GM21529 (cell line): ENCODE measurements at regions not wholly inside any gene's neighbourhood (a gene's known extent, or its start where the extent isn't known, plus 50 kb on each side); places are given as distances from the start of the nearest gene placed in this dataset.
A peak's percentile ranks its signal among the peaks of the same experiment; 100 is the strongest.

ENCODE experiments used
- ATAC-seq: cut with Tn5 transposase; IDR thresholded peaks from one replicate; pipeline ENCODE4 v1.9.1; 2021; ENCODE audit not compliant: unreplicated experiment

DNA sequence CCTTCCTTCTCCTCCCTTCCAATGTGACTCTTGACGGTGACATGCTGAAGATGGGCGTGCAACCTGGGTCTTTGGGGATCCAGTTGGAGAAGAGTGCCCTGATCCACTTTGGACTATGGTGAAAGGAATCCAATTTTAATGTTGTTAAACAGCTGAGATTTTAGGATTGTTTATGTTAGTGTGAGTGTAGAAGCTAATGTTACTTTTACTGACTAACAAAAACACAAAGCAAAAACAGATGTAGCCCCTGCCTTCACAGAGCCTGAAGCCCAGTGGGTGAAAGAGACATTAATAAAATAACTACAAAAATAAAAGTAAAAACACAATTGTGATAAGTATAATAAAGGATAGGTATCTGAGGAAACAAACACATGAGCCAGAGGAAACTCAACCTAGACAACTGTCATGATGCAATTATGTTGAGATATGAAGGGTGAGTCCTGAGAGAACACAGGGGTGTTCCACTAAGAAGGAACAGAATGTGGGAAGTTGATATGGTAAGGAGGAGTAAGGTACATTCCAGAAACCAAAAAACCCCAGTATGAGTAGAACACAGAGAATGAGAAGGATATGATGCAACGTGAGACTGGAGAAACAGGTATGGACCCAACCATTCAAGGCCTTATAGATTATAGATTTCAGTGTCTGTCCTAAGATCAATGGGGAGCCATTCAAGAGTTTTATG, 115.1 kb upstream of the PMFBP1 start:
- ATAC-seq = no peak

DNA sequence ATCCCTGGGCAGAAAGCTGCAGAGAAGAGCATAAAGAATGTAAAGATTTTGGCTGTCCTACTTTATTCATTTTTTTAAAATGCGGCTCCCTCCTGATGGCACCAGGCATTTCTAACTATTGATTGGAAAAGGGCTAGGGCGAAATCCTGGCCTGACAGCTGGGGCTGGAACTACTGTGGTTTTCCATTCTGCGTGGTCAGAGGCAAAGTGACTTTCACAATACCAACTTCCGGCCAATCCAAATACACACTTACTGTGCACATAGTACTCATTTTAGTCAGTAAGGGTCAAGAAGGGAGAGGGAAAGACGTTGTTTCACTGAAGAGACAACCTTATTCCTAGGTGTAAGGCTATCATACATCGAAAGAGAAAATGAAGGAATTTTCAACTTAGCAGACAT, 113.8 kb upstream of the PMFBP1 start:
- no peak for ATAC-seq

DNA sequence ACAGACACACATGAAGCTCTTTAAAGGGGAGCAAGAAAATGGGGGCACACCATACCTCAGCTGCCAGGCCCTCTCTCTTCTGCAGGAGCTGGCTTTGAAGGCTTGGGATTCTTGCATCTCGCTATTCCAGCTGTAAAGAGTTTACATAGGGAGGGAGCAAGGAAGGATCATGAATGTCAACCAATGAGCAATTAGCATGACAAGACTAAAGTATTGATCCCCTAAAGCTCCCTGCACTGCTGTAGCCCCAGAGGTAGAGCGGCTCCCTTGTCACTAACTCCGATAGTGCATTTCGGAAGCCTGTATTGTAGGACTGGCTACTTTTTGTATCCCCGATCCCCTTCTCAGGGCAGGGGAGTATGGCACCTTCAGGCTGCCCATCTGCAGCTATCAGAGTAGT, 113.4 kb upstream of the PMFBP1 start:
- no peak for ATAC-seq

DNA sequence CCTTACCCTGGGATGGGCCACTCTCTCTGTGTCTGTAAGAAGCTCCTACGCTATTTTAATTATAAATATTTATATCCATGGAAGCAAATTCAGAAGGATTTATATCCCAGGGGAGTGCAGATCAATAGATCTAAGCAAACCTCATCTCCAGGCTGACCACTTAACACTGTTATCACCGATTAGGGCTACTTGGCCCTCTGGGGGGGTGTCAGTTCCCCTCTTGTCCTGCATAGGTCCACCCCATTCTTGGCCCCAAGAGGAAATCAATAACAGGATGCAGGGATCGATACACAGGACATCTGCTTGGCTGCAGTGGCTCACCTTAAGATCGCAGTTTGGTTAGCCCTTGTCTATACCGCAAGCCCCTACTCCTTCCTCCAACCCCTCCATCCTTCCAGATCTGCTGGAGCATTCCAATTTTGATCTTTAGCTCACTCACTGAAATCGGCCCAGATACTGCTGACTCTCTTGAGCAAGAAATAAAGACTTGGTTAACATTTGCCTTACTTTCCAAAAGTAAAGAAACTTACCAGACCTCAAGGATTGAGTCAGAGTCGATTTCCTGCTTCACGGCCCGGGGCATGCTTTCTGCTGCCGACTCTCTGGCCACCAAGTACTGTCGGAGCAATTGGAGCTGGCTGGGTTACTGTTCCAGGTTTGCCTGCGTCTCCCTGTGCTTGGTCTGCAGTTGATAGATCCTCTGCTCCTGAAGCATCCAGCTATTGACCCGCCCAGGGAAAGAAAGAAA, 112.3 kb upstream of the PMFBP1 start:
- ATAC-seq = no peak

DNA sequence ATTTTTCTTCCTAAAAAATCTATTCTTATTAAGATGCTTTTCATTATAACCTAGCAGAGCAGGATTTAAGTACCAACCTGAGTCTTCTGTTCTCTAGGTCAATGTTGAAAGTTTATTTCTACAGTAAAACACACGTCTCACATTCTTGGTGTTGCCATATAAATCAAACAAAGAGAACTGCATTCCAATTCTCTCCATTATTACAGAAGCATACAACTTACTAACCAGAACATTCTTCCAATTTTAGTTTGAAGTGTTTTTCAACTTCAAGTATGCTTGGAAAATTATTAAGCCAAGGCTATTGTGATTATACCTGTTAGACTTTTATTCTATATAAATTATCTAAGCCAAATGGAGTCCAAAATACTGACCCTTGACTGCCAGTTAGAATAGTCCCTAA, 110.4 kb upstream of the PMFBP1 start:
- no peak for ATAC-seq

DNA sequence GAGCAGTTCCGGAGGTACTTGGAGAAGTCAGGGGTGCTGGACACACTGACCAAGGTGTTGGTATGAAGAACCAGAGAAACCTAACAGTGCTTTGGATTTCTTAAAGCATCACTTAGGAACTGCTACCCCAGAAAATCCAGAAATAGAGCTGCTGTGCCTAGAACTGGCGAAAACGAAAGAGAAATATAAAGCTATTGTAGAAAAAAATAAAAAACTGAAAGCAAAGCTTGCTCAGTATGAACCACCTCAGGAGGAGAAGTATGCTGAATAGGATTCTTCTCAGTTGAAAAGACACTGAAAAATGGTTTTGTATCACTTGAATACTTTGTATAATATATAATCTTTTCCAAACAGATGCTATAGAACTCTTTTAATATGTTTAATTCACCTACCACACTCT, 106.3 kb upstream of the PMFBP1 start:
- no peak for ATAC-seq

DNA sequence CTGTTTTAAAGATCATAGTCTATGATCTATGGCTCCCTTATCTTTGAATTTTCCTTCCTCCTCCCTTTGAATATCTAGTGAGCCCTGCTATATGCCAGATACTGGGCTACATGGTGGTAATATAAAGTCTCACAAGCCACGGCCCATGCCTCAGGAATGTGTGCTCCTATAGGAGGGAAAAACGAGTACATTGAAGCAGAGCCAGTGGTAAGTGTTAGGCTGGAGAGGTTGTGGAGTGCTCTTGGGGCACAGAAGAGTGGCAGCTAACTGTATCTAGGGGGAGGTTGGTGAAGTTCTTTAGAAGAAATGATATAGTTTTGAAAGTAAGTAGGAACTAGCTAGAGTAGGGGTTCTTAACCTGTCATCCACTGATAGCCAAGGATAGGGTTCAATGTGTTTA, 105.8 kb upstream of the PMFBP1 start:
- ATAC-seq = no peak

DNA sequence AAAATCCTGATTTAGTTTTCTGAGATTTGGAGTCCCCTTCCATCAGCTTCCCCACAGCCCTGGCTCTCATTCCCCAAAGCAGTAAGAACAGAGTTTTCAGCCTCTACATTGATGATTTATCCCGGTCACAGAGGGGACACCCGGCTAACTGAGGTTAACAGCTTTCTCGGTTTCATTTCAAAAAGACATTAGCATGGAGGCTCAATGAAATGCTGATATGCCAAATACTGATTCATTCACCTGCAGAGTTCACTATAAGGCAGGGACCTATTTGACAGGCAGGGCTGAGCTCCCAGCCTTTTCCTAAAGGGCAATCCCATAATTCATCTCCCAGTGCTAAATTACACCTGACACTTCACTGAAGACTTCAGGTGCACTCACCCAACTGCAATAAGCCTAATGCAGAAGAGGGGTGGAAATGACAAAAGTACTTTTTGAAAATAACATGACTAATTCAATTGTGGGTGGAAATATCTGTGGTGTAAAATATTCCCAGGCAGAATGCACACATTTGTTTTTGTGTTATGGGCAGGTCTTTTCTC, 99.8 kb upstream of the PMFBP1 start:
- ATAC-seq = no peak

DNA sequence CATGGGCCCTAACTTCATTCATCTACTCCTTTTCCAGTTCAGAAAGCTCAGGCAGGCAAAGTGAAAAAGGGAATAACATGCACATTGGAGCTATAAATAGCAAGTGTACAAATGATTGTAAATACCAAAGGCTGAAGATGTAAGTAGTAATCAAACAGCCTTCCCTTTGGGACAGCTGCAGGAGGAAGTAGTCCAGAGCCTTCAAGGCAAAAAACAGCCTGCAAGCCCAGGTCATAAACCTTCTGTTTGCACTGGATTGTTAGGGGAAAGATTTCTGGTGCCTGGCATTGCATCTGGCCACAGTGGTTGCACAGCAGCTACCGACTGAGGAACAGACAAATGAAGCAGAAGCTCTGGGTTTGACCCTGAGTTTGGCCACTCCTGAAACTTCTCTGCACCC, 98.6 kb upstream of the PMFBP1 start:
- ATAC-seq = no peak

DNA sequence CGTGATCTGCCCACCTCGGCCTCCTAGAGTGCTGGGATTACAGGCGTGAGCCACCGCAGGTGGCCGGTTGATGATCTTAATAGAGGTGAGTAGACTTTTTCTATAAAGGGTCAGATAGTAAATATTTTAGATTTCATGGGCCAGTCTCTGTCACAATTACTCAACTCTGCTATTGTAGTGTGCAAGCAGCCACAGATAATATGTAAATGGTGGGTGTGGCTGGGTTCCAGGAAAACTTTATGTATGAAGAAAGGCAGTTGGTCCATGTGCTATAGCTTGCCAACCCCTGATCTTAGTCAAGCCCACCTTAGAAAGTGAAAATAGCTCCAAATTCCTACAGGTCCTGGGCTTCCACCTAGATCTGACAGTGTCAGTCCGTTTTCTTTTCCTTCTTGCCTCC, 94.9 kb upstream of the PMFBP1 start:
- no peak for ATAC-seq

DNA sequence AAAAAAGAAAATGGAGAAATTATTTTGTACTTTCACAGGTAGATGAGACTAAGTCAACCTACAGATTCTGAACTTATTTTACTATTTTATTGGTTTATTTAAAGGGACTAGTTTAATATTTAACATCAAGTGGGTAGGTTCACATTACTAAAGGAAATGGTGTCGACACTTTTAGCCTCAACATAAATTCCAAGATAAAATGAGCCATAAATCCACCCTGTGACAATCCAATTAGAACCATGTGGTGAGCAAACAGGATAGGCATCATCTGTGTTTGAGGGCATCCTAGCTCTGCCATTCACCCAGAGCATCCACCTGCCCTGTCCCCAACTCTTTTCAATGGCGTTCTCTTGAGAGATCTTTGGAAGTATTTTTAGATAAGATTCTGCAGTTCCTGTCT, 92.8 kb upstream of the PMFBP1 start:
- no peak for ATAC-seq

DNA sequence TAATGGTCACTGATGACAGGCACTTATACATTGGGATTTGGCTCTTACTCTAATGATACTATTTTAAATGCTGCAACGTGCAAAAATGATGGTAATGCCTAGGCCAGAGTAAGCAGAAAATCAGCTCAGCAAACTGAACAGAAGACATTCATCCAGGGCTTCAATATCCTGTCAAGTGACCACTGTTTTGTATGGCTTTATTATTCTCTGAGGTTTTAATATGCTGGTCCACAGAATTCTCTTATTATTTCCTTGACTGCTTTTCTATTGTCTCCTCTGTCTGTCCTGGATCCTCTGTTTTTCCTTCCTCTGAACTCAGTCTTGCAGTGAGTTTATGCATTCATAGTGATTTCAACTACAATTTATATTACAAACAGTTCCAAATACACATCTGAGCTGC, 90.8 kb upstream of the PMFBP1 start:
- ATAC-seq = no peak

DNA sequence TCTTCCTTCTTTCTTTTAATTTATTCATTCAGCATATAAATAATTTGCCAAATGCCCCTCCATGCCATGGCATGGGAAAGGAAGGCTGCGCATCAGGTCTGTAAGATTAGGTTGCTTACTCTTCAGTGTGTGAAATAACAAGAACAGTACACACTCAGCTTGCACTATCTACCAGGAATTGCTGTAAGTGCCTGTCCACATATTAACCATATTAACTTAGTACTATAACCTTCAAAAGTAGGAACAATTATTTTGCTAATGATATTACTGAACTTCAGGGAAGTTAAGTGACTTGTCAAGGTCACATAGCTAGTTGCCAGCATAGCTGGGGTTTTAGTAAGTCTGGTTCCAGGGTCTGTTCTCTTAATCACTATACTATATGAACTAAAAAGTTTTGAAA, 89.2 kb upstream of the PMFBP1 start:
- ATAC-seq = no peak

DNA sequence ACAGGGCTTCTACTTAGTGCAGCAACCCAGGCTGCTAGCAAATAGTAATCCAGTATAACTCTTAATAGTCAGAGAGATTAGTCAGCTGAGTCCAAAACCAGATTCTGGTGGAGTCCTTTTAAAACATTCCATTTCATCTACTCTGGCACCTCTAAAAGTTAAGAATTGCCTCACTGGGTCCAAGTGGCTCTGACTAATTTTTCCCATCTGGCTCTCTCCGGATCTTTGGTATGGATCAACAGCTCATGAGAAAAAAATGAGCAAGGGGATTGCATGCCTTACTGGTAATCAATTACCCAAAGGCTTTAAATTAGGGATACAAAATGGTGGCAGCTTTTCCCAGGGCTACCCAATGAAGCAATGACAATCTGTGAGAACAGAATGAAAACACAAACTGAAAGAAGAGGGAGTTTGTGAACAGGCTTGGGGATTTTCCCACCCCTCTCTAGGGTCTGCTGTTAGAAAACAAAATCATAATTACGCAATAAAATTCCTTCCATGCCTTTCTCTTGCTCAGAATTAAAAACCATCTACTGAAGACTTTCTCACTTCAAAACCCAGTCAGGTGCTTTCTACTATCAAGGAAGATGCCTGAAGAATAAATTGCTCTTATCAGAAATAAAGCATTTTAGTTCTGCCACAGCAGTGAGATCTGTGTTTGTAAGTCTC, 84.6 kb upstream of the PMFBP1 start:
- ATAC-seq = no peak

DNA sequence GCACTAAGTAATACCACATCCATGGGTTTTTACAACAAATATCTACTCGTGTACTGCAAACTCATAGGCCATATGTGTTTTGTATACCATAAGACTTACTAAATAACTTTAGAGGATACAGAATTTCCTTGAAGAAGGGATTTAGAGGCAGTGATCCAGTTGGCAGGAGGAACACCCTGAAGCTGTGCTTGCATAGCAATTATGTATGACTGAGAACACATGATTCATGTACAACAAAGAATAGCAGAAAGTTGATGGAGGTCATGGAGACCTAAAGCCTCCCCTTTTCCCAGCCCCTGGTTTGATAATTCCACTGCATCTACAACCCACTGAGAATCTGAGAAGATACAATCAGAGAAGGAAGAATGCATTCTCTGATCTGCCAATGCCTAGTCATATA, 83.8 kb upstream of the PMFBP1 start:
- no peak for ATAC-seq

DNA sequence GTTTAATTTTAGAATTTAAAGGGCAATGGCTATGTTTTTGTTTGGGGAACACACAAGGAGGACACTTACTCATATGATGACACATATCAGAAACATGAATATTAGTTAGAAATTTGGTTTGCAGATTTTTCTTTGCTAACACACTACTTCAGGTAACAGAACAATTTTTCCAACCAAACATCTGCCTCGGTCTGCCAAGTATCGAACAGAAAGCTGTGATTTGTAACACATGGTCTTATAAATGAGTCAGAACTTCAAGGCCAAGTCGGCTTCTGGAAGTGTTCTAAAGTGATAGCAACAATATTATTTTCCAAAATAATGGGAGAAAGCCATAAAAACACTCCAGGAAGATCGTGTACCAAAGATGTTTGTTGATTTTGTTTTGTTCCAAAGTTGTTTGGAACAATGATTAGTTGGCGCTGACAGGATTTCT, 75.9 kb upstream of the PMFBP1 start:
- ATAC-seq = no peak

DNA sequence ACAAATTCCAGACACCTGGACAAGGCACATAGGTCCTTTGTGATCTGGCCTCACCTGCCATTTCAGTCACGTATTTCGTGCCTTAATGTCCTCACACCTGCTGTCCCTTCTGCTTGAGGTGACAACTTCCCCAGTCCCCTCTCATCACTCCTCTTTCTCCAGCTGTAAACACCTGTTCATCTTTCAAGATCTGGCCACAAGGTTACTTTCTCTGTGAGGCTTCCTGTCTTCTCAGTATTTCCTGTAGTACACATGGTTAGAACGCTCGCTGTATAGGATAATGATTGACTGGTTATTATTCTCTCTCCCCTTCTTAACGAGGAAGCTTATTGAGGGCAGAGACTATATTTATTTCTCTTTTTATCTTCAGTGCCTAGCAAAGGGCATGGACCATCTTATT, 74.5 kb upstream of the PMFBP1 start:
- ATAC-seq = peak; percentile 88

DNA sequence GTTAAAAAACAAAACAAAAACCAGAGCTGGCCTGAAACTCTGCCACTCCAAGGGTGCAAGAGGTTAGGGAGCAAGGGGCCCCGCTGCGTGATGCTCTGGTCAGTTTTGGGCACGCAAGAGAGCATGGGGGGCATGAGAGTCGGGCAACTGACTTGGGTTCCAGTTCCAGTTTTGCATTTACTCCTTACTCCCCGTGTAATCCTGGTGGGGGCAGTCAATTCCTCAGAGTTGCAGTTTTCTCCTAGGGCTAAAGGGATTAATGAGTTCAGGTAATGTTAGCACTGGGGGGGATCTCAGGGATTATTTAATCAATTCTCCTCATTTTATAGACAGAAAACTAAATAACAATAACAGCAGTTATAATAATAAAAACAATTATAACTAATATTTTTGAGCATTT, 72.9 kb upstream of the PMFBP1 start:
- ATAC-seq = no peak

DNA sequence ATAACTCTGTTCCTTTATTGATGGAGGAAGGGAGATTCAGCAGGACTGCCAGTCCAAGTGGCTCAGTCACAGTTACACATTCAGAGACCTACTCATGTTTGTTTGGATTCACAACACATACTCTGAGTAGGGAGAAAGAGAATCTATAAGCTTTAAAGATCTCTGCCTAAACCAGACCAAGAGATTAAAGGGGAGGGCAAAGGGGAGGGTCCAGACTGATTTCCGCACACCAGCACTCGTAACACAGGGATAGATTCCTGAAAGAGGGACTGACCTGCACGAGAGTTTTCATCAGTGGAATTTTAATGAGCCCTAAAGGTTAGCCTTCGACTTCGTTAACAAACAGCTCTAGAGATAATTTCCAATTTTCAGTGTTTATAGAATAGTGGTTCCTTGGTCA, 71.7 kb upstream of the PMFBP1 start:
- no peak for ATAC-seq

DNA sequence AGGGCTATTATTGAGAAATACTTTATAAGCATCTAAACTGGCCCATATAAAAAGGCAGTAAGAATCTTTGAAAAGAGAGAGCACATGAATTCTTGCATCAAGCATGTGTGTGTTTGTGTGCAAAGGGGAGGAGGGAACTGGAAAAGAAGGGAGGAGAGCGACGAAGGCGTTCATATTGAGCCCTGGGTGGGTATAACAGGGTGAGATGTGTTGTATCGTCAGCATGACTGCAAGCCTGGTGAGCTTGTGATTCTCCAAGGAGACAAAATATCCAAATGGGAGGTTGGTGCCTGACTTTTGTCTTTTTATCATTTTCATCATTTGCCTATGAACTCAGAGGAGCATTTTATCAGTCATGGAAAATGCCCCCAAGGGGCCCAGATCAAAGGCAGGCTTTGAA, 70.8 kb upstream of the PMFBP1 start:
- ATAC-seq = no peak

DNA sequence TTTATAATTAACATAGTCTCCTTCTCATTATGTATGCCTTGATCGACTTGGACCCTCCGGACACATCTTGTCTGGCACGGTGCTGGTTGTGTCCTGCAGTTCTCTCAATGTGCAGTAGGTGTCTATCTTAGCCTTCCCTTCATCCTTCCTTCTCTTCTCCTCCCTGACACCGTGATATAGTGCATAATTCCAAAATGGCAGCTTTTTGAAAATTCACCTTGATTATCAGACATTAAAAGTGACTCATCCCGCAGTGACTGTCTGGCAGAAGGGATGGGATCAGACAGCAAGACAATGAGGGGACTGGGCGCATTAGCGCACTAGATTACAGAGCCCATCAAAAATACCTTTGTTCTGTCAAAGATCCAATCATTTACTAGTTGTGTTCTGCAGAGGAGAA, 70.0 kb upstream of the PMFBP1 start:
- ATAC-seq = no peak

DNA sequence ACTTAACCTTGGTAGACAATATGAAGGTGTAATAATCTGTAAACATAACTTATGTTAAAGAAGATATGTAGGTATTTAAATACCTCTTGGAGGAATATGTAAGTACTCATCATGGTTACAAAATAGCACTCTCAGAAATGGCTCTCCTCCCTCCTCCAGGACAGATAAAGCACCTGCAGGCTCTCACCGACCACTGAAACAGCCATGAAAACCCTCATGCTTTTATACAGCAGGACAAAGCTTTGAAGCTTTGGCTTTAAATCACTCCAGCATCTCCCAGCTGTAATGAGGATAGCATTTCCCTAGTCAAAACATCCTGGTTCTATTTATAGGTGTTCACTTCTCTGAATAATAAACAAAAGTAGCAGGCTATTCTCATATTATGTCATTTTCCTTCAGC, 69.1 kb upstream of the PMFBP1 start:
- no peak for ATAC-seq
